ENCODE measurements at regions not wholly inside any gene's neighbourhood (a gene's known extent, or its start where the extent isn't known, plus 50 kb on each side); places are given as distances from the start of the nearest gene placed in this dataset.
"Not testable (repeated sequence)": the region's sequence is repeated elsewhere in the genome, so short reads cannot be mapped to it uniquely, and the experiment has no call there.

DNA sequence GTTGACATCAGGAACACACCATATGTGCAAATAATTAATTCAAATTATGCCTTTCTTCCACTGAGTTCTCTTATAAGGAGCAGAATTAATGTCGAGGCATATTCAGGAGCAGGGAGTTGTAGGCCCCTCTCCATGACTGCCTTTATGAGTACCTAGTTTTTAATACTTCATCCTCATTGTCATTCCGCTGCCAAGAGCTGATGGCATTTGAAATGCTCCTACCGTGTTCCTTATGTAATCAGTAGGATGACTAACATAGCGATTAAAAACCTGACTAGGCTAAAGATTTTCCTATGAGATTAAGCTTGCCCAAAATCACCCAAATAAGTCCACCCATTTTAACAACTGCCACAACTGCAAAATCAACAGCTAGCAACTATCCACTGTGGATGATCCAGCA lies 220.6 kb downstream of the DHX15 start:
- no peak for DNase-seq

DNA sequence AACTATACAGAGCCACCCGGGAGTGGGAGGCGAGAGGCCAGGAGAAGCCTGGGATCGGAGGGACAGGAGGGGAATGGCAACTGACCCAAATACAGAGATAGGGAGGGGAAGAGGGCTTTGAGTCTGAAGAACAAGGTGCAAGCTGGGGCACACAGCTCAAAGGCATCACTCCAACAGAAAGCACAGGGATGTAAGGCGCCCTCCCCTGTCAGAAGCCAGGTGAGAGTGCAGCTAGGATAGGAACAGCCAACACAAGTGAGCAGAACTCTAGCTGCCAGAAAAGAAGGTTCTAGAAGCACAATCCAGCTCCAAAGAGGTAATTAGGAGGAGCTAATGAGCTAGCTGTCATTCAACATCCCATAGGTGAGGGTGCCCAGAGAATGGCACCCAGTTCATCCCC lies 232.2 kb downstream of the DHX15 start:
- no peak for DNase-seq

DNA sequence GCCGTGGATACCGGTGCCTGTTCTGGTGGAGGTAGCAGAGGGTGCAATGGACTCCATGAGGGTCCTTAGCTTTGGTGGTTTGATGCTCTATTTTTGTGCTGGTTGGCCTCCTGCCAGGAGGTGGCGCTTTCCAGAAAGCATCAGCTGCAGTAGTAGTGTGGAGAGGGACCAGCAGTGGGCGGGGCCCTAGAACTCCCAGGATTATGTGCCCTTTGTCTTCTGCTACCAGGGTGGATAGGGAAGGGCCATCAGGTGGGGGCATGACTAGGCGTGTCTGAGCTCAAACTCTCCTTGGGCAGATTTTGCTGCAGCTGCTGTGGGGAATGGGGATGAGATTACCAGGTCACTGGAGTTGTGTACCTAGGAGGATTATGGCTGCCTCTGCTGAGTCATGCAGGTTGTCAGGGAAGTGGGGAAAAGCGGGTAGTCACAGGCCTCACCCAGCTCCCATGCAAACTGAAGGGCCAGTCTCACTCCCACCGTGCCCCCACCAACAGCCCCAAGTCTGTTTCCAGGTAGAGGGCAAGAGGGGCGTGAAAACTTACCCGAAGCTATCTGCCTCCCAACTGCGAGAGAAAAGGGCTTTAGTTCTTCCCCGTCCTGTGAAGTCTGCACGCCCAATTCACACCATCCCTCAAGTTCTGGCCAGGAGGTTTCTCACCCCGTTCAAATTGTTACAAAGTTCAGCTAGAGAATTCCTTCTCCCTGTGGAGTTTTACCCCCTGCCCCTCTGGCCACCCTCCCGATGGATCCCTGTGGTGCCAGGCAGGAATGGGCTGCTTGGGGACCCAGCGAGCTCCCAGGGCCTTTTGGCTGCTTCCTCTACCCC lies 235.0 kb downstream of the DHX15 start:
- DNase-seq, result not testable (repeated sequence)

DNA sequence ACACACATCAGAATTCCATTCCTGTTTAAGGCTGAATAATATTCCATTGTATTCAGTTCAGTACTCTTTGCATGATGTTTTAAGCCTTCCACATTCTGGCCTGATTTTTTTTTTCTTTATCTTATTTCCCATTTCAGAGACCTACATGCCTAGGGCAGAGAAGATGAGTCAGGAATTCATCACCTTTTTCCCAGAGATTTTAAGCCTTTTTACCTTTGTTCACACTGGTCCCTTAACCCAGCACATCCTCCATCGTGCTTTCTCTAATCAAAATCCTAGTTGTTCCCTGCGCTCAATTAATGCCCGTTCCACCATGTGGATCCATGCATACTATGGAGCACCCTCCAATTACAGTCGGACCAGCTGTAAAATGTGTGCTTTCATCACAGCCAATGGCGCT lies 245.1 kb downstream of the DHX15 start:
- DNase-seq, result no peak

DNA sequence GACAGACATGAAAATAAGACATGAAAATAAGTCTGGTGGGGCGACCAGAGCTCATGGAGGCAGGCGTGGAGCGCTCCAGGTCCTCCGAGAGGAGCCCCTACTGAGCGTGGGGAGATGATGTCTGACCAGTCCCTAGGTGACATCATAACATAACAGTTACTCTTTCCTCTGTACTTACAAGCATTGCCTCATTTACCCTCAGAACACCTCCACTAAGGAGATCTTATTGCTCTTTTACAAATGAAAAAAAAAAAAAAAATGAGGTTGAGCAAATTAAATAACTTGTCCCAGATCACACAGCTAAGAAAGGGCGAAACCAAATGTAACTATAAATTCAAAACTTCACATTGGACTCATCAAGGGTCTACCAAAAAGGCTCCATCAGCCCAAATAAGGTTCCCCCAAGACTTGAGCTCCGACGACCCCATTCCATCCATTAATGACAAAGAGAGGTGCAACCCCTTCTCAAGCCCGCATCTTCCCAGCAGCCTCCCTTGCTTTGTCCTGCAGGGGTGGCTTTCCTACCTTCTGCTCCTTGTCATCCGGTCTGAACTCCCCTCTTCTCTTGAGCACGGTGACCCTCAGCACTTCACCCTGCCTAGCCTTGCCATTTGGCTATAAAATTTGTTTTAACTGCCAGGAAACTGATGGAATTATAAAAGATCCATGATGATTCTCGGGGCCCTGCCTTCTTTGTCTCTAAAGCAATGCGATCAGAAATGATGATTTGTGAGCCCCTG lies 246.7 kb downstream of the DHX15 start:
- no peak for DNase-seq

DNA sequence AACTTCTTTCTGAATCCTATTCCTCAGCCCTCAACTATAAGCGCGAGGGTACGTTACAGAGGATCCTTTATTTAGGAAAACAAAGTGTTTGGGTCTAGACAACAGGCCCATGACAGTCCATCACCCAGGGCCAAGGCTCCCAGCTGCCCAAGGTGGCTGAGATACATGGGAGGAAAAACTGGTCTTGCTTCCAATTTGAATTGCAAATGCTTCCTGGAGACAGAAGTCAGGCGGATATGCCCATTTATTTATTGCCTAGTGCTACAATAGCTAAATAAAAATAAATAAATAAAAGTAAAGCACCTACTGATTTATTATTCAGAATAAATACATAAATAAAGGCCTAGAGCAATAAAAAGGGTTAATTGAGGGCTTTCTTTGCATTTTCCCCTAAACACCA lies 248.7 kb downstream of the DHX15 start:
- no peak for DNase-seq

DNA sequence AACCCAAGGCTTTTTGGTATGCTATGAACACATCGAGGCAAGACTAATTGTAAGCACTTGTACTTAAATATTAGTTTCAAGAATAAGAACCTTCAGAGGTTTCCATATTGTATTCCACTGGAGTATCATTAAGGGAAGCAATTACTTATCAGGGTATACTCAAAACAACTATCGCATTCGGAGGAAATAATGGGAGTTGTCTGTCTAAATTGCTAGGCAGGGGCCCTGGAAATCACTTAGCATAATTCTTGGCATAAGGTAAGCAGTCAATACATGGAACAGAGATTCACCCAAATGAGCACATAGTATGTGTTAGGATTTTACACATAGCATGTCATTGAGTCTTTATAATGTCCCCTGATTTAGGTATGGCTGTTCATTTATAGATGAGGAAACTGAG lies 249.4 kb downstream of the DHX15 start:
- DNase-seq, result no peak

DNA sequence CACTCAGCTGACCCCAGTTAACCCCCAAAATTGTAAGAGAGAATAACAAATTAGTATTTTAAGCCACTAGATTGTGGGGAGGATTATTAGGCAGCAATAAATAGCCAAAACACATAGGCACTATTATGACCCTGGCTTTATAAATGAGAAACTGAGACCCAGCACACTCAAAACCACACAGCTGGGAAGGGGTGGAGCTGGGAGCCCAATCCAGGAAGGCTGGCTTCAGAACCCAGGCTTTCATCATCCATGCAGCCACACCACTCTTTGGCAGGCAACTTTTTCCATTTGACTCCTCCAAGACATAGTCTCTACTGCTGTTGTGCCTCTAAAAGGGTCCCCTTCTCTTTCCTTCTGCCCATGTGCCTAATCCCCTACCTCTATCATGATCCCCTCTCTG lies 253.8 kb downstream of the DHX15 start:
- no peak for DNase-seq

DNA sequence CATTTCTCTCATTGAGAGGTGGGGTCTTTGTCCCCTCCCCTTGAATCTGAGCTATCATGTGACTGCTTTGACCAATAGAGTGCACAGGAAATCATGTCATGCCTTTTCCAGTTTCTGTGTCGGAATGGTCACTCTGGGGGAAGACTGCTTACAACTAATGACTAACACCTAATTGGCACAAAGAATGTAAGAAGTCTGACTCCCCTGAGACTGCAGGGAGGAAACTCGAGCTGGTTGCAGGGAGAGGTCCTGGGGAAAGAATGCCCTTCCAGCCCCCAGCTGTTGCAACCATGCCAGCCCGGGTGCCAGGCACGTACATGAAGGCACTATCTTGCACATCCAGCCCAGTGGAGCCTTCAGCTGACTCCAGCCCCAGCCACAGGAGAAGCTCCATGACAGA lies 254.2 kb downstream of the DHX15 start:
- no peak for DNase-seq

DNA sequence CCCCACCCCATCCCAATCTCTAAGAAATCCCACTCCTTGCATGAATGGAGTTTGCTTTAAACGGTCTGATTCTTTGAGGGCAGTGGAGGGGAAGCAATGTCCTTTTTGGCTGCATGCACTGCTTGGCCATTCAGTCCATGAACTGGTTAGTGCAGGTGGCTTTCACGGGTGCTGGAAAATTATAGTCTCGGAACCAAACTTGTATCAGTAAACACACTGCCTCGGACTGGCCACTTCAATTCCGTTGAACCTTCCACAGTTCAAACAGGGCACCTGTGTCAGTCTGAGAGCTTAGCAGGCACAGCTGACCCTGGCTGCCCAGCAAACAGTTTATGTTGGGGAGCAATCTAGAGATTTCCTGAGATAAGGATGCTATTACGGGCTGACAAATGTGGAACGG lies 255.6 kb downstream of the DHX15 start:
- no peak for DNase-seq

DNA sequence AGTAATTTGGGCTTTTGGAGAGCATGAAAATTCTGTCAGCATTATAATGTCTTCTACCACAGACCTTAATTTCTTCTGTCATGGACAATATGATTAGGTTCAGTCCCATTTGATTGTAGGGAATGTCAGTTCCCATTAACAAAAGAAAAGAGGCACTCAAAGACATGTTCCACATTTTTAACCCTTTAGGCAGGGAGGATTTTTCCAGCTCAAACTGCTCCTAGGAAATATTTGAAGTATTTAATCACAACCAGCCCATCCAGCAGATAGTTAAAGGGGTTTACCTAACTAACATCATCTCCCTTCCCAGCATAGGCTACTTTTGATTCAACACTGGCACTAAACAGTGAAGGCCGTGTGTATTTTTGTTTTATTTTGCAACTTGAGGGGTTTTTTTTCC lies 256.0 kb downstream of the DHX15 start:
- no peak for DNase-seq

DNA sequence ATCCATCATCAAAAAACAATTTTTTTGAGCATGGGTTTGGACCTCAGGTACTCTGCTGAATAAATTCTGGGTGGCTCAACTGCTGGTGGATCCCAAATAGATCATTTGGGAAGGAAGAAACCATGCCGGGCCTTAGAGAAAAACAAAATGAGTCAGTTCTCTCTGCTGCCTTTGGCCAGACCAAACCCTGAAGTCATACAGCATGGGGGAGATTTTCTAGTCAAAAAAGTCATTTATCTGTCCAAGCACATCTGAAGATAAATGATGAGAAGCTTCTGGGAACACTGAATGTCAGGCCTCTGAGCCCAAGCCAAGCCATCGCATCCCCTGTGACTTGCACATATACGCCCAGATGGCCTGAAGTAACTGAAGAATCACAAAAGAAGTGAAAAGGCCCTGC lies 261.4 kb downstream of the DHX15 start:
- DNase-seq, result no peak

DNA sequence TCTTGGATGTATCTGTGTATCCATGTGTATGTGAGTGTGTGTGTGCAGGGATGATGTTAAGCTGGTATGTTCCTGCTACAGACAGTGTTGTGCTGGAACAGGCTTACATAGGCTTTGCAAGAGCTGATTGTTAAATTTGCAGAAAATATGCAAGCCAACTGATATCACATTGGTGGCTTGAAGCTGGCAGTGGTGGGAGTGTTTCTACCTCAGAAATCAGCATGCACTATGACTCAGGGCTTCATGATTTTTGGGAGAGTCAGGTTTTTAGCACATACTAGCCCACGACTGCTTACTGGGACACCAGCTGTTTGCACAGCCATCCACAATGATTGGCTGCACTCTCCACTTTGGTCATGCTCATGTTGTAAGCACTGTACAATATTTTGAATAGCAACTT lies 261.8 kb downstream of the DHX15 start:
- DNase-seq, result no peak

DNA sequence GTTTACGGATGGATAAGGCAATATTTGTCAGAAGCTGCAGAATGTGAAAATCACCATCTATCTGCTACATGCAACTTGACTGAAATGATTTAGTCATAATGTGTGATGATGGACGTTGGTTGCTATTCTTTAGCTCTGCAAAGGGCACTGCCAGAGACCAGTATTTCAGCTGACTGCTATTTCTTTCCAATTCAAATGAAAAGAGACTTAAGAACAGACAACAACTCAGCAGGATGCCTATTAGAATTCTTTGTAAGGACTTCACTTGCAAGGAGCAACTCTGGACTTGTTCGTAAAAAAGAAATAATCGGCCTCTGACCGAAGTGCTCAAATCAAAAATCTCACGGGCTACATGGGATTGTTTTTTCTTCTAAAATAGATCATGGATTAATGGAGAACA lies 262.7 kb downstream of the DHX15 start:
- DNase-seq, result no peak

DNA sequence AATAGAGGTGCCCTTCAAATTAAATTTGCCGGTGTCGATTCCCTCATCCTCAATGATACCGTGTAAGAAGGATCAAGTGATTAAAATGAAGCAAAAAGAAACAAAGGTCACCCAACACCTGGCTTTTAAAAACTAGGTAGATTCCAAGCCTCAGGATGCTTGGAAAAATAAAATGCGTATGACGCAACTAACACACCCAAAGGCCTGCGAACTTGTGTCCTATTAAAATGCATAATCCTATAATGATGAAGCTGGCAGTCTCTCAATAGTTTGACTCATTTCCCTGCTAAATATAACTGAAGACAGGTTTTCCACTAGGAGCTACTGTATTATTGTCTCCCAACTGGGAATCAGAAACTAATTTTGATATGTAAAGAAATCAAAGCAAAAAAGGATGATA lies 263.2 kb downstream of the DHX15 start:
- no peak for DNase-seq

DNA sequence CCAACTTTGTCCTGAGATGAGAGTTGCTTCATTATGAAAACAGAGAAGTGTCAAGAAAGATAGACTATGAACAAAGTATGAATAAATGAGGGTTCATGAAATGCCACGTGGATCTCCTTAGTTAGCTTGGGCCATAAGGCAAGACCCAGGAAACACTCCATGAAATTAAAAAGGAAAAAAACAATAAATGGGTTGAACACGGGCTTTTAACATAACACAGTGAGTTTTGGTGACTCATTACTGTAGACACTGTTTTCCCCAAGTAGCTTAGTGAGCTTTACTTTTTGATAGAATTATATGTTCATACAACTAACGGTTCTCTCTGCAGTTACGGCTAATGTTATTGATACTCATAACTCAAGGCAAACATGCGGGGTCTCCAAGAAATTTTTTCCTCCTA lies 265.0 kb downstream of the DHX15 start:
- no peak for DNase-seq

DNA sequence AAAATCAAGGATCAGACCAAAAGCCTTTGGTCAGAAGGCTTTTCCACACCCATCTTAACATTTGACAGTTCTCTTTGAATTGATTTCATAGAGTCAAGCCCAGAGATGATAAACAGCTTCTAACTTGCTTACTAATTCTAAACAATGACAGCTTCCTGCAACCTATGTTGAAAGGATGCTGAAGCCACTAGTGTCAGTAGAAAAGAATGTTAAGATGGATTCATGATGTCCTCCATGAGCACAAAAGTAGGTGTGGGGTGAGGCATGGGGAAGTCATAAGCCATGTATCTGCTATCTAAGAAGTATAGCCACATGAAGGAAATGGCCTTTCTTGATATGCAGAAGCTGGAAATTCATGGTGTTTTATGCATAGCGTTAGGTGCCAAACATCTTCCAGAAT lies 269.3 kb downstream of the DHX15 start:
- DNase-seq, result no peak

DNA sequence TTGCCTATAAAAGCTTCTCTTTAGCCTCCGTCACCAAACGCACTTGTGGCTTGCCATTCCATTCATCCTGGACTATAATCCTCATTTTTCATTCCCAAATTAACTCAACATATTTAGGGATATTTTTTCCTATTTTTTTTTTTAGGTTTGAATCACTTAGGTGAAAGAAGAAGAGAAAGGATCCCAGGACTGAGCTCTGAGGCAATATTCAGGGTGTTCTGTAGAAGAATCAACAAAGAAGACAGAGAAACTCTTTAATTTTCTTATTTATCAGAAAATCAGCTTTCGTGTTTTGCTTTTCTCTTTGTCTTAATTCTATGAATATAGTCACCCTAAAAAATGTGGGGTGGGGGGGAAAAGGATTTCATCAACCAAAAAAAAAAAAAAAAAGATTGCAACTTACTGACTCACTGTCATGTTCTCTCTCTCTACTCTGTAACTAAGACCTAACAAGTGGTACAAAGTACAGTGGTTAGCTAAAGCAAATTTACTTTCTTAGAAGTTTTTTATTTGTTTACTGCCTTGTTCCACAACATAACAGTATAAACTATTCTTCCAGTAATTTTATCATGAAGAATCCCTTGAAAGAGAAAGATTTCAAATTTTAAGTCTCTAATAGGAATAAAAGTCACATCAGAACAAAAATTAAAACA lies 272.0 kb downstream of the DHX15 start:
- DNase-seq, result no peak

DNA sequence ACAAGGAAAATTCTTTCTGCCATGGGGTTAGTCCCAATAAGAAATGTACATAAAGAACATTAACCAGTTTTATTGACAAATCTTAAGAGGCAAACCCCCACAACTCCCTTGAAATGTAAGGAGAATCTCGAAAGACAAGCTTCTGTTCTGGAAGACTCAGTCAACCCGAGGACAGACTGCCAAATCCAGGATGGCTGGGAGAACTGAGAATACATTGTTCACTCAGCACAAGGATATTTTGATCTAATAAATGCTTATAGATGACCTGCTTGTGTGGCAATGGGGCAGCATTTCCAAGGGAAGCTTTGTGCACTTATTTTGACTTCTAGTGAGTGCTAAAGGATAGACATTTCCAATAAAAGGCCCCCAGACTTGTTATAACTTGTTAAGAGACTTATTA lies 280.4 kb downstream of the DHX15 start:
- no peak for DNase-seq

DNA sequence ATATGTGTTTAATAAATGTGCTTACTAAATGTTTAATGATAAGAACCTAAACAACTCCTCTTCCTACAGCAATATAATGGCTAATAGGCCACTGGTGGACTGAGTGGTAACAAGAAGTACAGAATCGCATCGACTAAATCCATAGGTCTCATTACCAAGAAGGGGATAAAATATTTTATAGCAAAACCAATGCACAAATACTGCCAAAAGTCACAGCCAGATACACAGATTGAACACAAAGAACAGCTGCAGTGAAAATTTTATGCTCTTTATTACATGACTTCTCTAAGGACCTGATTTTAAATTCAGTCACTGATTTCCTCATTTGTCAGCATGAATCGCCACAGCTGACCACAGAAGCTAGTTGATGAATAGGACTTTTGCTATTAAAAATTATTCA lies 285.4 kb downstream of the DHX15 start:
- no peak for DNase-seq

DNA sequence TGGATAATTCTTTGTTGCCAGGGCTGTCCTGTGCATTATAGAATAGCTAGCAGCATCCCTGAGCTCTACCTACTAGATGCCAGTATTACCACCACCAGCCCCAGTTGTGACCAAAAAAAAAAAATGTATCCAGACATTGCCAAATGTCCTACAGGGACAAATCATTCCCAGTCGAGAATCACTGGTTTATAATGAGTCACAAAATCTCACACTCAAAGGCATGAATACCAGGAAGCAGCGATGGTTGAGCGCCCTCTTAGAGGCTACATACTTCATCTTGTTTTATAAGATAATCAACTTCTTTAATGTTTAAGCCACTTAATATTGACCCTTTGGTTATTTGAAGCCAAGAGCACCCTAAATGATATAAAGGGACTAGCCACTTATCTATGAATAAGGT lies 297.3 kb downstream of the DHX15 start:
- DNase-seq, result no peak

DNA sequence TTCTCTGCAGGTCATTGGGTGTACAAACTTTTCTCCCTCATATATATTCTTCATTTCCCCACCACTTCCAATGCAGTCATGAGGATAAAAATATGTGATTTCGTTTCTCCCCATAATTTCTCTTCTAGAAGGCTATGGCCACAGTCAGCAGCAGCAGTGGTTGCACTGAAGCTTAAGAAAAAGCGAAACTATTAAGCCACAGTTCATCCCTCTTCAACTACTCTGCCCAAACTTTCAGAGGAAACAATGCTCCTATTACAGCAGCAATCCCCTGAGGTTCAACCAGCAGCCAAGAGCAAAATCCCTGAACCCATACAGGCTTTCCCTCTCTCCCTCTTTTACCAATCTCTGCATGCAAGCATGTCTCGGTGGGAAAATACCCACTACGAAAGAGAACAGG lies 298.6 kb downstream of the DHX15 start:
- DNase-seq, result no peak

DNA sequence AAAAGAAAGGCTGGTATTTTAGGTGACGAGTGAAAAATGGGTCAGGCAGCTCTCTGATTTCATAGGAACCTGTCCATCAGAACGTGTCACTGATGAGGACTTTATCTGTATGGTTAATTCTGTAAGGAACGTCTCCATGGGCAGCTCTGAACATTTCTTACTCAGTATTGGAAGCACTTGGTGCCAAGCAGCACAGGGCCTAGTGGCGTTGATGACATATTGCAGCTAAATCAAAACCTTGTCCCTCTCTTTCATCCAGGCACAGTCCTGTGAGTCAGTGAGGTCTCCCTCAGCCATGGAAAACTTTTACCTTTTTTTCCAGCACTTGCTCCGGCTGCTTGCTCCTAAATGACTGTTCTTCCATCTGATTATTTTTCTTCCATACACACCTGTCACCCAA lies 301.9 kb downstream of the DHX15 start:
- no peak for DNase-seq

DNA sequence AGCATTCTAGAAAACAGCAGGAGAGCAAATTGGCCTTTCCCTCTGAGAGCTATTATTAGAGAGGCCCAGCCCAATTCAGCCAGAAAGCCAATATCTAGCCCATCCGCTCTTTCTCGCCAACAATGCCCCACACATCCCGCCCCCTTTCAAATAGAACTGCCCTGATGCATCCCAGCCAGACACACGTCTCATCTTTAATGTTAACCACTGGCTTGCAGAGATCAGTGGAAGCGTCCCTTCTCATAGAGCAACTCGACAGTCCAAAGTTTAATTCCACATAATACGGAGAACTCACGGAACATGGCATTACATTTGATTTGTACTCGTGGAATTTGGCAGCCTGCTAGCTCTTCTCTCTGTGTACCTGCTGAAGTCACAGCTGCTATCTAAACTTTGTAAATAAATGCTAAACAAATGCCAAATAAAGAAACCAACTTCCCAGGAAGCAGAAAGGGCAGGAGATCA lies 304.4 kb downstream of the DHX15 start:
- no peak for DNase-seq
